T47D (cell line): ENCODE measurements at regions not wholly inside any gene's neighbourhood (a gene's known extent, or its start where the extent isn't known, plus 50 kb on each side); places are given as distances from the start of the nearest gene placed in this dataset.

Source experiments
- DNase-seq, 2 experiments: peaks; one replicate each; pipeline versions ENCODE4 v3.0.0 to v3.0.0-alpha.2; 2011 to 2012; ENCODE audit warnings: low read depth in 1 of 2, low spot score in 1 of 2
- JUND ChIP-seq: IDR thresholded peaks from 2 replicates; pipeline ENCODE4 v1.6.1; 2012; ENCODE audit warnings: low read depth
- in situ Hi-C: cut with HindIII; loops from 2 replicates; pipeline ENCODE4 v1.10.0; 2016; ENCODE audit warnings: low sequenced_read_pairs, low pct_unique_long_range_greater_than_20kb

DNA sequence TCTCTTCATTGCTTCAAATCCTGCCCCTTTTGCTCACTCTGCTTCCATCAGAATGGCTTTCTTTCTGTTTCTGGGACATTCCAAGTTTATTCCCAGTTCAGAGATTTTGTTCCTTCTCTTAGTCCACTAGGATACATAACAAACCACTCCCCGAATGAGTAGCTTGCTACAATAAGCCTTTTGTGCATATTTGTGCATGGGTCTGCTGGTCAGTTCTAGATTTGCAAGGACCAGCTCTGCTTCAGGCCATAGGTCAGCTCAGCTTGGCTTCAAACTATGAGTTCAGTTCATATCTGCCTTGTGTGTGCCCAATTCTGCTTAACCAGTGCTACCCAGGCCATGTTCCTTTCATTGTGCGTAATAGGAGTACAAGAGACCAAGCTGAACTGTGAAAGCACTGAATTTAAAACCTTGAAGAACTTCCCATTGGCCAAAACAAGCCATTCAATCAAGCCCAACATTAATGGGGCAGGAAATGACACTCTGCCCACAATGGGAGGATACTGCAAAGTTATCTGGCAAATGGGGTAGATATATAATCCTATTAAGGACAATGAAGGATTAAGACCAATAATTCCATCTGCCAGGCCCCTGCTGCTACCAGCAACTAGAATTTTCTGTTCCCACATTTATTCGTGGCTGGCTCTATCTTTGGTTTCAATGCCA, 328.8 kb downstream of the PRELID2 start:
- DNase-seq, result no peak
- in situ Hi-C loops, result no loop called here
- no peak for TF ChIP-seq JUND

DNA sequence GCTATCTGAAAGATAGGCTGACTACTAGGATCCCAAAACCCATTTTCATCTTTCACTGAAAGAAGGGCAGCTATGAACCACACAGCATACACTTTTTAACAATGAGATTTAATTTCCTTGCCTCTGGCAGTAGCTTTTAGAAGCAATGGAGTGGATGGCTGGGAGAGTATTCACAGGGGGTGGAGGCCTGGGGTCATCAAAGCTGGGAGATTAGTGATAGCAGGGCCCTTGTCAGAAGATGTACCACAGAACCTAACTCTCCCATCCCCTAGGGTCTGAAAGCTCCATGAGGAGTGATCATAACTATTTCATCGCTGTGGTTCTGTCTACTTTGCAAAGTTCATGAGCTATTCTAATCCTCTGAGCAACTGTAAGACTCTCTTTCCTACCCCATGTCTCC, 332.2 kb downstream of the PRELID2 start:
- DNase-seq, result no peak
- in situ Hi-C loops, result no loop called here
- no peak for TF ChIP-seq JUND

DNA sequence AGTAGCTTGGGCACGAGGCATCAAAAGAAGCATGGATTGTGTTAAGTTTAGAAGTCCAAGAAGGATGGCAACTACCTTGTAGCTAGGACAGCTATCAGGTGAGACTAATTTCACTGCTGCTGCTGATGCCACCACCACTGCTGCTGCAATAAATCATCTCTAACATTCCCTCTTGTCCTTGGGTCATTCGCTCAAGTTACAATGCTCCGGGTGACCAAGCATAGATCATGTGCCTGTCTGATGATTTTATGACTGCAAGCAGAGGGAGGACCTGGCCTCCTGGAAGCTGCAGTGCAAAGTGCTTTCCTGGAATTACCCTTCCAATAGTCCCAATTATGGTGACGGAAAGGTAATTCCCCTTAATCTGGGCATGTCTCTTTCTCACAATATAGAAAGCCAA, 334.4 kb downstream of the PRELID2 start:
- no peak for TF ChIP-seq JUND
- no peak for DNase-seq
- in situ Hi-C loops, result no loop called here

DNA sequence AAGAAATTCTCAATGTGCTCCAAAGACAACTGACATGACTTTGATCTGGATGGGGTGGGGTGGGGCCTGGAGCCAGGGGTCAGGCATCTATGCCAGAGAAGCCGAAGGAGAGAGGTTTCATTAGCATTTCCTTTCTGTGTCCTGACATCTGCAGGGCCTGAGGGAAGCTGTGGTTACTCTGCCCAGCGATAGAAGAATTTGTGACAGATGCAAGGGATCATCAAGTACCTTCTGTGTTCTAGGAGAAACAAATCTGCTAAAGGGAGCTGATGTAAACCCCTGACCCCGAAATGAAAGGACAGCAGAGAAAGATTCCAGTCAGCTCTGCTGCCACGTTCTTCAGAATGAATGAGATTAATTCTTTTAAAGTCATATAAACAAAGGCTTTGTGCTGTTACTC, 335.7 kb downstream of the PRELID2 start:
- in situ Hi-C loops, result no loop called here
- no peak for TF ChIP-seq JUND
- no peak for DNase-seq

DNA sequence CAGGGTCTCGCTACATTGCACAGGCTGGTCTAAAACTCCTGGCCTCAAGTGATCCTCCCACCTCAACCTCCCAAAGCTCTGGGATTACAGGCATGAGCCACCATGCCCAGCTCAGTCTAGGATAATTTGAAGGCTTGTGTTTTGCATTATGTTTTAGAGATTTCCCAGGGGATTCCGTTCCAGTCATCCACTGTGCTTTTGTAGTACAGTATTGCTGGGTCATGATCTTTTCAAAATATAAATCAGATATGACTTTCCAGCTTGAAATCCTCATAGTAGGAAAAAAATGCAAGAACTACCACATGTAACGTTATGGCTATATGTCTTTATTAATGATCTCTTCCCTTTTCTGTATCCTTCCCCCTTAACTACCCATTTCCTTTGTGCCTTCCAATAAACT, 338.1 kb downstream of the PRELID2 start:
- no peak for TF ChIP-seq JUND
- in situ Hi-C loops, result no loop called here
- no peak for DNase-seq

DNA sequence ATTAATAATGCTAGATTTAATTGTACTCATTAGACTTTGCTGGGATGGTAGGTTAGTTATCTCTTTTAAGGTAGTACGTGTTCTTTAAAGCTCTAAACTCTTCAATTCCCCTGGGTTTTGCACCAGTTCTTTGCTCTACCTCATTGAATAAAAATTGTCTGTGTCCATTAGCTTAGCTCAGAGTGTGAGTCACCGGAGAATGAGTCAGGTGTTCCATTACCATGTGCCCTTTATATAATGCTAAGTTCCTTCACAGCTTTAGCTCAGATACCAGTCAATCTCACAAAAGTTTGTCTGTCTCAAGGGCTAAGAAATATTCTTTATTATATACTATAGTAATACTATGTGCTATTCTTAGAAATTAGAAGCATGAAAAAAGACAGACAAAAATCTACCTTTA, 339.4 kb downstream of the PRELID2 start:
- no peak for TF ChIP-seq JUND
- in situ Hi-C loops, result no loop called here
- DNase-seq, result no peak

DNA sequence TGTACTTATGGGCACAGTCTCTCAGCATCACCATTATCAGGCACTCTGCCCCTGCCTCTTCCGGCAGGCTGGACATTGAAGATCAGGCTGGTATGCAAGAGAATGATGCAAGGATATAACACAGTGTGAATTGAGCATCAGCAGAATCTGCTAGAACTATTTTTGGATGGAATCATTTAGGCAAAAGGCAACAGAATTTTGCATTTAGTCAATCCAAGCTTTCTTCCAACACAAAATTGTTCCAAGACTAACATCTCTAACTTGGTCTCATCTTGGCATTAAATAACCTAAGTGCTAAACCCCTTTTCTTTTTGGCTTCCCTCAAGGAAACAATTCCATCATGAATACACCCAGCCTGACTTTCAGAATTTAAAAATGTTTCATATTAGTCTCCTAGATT, 339.9 kb downstream of the PRELID2 start:
- no peak for TF ChIP-seq JUND
- in situ Hi-C loops, result no loop called here

DNA sequence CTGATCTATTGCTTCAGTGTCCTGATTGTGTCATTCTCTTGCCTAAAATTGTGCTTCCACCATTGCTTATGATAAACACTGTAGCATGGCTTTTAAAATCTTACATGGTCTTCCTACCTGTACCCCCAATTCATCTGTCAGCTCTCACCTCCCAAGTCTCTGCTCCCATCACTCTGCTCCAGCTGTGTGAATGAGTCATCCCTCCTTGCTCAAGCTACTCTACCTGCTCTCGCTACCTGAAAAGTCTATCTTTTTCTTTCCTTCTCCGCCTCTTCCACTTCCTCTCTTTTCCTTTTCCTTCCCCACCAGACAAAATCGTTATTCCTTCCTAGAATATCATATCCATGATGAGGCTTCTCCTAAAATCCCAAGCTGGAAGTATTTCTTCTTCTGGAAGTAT, 341.7 kb downstream of the PRELID2 start:
- TF ChIP-seq JUND, result no peak
- in situ Hi-C loops, result no loop called here
- no peak for DNase-seq

More for the DNA sequence above, 339.9 kb downstream of the PRELID2 start:
- DNase-seq, result no peak

DNA sequence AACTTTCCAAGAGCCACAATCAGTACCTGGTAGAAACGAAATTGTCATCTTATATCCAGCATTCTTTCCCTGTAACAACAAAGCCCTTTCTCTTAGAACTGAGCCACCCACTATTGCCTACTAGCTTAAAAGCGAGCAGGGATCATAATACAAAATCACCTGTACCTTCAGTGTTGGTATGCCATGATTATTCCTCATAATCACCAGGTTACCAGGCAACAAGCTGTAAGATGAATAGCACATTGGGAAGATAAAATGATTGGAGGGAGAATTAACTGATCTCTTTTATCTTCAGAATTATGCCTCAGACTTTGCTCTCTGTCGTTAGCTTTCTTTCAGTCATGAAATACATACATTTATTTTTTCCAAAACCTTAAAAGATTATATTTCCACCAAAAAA, 345.6 kb downstream of the PRELID2 start:
- in situ Hi-C loops, result no loop called here
- DNase-seq, result no peak
- TF ChIP-seq JUND, result no peak

DNA sequence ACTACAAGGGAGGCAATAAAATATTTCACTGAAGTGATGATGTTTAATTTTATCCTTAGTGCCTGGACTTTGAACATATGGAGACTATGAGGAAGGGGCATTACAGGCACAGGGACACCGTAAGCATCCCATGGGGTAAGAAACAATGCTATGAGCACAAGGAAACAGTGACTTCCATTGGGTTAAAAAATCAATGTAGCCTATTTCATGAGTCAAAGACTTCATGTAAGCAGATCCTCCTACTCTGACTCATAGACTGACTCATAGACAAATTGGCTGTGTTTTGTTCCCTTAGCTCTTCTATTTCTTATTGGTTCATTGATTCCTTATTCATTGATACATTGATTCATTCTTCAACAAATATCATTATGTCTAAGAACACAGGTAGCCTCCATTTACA, 351.0 kb downstream of the PRELID2 start:
- no peak for DNase-seq
- no peak for TF ChIP-seq JUND
- in situ Hi-C loops, result no loop called here

DNA sequence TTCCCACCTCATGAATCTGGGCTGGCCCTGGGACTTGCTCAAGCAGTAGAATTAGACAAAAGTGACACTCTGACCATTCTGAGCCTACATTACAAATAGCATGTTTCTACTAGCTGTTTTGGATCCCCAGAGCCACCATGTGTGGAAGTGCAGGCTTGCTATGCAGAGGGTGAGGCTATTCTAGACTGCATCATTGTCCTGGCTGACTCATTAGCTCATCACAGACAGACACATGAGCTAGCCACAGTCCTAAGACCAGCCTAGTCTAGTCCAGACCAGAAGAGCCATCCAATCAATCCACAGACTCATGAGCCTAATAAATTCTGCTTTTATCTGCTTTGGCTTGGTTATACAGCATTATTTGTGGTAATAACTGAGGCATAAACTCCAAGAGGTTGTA, 351.9 kb downstream of the PRELID2 start:
- in situ Hi-C loops, result no loop called here
- no peak for DNase-seq
- TF ChIP-seq JUND, result no peak

DNA sequence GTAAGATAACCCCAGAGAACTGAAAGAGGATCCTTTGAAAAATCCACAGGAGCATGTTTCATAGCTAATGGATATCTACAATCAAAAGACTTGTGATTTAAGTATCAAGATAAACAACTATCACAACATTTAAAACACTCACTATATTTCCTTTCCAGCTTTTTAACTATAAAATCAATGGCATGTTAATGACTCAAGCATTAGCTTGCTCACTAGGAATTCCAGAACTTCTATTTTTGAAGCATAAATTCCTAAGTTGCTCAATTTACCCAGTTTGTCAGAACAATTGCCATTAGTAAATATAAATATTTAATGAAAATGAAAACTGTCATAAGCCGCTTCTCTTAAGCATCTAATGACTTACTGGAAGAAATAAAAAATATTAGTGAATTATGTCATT, 355.3 kb downstream of the PRELID2 start:
- TF ChIP-seq JUND, result no peak
- in situ Hi-C loops, result no loop called here
- DNase-seq, result no peak

DNA sequence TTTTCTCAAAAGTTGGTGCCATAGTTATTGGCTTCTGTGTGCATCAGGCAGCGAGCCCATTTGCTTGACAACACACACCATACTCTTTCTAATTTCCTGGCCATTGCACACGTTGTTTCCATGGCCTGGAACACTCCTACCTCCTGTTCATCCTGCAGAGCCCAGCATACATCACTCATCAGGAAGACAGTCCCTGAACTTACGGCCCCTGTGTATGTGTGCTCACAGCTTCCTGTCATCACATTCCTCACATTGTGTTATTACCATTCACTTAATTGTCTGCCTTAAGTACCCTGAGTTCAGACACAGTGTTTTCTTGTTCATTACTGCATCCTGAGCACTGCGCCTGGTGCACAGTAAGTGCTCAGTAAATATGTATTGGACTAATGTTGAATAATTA, 355.9 kb downstream of the PRELID2 start:
- DNase-seq, result no peak
- in situ Hi-C loops, result no loop called here
- TF ChIP-seq JUND, result no peak

DNA sequence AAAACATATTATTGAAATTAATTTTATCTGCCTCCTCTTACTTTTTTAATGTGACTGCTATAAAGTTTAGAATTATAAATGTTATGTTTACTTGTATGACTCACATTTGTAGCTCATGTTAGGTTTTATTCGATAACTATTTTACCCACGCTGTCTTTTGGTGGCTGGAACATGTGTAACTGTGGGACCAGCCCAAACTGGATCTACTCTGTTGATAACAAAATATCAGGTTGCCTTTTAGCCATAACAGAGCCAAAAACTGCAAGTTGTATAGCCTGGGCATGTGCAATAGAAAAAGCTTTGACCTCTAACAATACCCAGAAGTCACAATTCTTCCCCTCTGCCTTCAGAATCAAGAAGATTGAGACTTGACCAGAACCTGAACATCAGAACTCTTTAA, 356.5 kb downstream of the PRELID2 start:
- TF ChIP-seq JUND, result no peak
- in situ Hi-C loops, result no loop called here
- DNase-seq, result no peak
